GM19324 (cell line): ENCODE measurements at regions not wholly inside any gene's neighbourhood (a gene's known extent, or its start where the extent isn't known, plus 50 kb on each side); places are given as distances from the start of the nearest gene placed in this dataset.
"Not testable (repeated sequence)": the region's sequence is repeated elsewhere in the genome, so short reads cannot be mapped to it uniquely, and the experiment has no call there.

Experiments used
- ATAC-seq: cut with Tn5 transposase; IDR thresholded peaks from one replicate; pipeline ENCODE4 v1.9.1; 2021; ENCODE audit warnings: mild to moderate bottlenecking, moderate library complexity; ENCODE audit not compliant: unreplicated experiment, low FRiP score

DNA sequence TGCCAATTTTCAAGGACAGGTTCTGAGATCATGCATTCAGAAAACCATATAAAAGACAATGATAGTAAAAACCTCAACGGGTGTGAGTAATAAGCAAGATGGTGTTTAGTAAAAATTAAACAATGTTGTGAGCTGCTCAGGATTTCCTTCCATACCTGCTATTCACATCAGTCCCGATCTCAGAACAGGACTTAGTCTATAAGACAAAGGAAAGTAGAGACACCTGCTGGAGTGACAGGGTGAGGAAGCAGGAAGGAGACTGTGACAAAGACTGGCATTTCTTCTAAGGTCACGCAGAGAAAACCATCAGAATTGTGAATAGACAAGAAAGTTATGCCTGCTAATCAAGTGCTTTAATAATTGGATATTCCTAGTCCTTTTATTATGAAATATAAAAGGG lies 648.0 kb downstream of the DACH1 start:
- ATAC-seq = no peak

GRCh38 chr13:71217827-71218226 lies 649.2 kb downstream of the DACH1 start:
- no peak for ATAC-seq

DNA sequence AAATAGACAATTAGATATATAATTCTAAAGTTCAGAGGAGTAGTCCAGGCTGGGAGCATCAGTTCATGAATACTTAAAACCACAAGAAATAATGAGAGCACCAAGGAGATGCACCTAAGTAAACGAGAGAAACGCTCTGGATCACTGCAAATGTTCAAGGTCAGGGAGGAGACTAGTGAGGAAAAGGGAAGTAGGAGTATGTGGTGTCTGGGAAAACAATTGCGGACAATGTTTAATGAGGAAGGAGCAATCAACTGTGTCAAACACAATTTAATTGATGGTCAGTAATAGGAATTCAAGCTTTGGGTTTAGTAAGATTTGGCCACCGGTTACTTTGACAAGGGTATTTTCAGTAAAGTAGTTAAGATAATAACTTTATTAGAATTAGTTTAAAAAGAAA lies 652.2 kb downstream of the DACH1 start:
- no peak for ATAC-seq

DNA sequence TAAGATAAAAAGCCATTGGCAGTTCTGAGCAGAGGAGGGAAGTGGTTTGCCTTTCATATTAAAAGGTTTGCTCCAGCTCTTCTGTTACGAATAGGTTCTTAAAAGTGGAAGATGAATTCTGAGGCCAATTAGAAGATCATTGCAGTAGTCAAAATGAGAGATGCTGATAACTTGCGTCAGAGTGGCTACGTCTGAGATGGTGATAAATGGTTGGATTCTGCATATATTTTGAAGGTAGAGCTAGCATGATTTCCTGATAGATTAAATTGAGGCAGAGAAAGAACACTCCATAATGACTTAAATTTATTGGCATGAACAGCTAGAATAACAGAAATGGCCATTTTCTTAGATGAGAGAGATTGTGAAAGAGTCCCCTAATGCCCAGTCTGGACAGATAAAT lies 652.6 kb downstream of the DACH1 start:
- ATAC-seq = no peak

- ATAC-seq = no peak
These were observed 653.7 kb downstream of the DACH1 start for GRCh38 chr13:71213252-71213821.

DNA sequence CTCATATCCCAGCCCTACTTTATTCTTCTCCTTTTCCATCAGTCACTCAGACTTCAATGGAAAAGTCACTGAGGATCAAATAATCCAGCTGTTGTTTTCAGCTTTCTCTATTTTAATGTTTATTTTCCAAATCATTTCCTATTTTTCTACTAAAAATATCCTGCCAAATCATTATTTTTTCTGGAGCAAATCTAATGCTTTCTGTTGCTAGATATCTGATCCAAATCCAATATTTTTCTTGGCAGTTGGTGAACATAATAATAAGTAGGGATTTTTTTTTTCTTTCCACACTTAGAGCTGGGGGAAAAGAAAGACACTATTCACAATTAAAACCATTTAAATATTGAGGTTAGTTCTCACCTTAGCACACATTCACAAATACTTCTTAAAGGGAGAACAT lies 656.1 kb downstream of the DACH1 start:
- no peak for ATAC-seq

GRCh38 chr13:71209217-71209616 lies 657.8 kb downstream of the DACH1 start:
- ATAC-seq = no peak

GRCh38 chr13:71184583-71184982 lies 682.4 kb downstream of the DACH1 start:
- ATAC-seq = not testable (repeated sequence)

DNA sequence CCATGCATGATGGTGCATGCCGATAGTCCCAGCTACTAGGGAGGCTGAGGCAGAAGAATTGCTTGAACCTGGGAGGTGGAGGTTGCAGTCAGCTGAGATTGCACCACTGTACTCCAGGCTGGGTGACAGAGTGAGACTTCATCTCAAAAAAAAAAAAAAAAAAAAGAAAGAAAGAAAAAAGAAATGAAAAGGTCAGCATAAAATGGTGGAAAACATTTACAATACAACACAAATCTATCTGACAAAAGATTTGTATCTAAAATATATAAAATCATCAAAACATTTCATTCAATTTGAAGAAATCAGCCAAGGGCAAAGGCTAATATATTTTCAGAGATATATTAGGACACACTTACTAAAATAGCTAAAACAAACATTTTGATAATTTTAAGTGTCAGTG lies 683.7 kb downstream of the DACH1 start:
- ATAC-seq = not testable (repeated sequence)

DNA sequence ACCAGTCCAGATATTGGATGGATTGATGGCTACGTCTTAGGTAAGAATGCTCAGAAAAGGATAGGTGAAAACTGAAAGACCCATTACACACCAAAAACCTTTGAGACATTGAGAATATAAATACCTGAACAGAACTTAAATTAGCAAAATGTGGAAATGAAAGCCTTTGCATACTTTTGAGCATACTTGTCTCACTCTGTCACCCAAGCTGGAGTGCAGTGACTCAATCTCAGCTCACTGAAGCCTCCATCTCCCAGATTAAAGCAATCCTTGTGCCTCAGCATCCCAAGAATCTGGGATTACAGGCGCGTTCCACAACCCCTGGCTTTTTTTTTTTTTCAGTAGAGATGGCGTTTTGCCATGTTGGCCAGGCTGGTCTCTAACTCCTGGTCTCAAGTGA lies 695.3 kb downstream of the DACH1 start:
- ATAC-seq = no peak

- no peak for ATAC-seq
These were observed 697.8 kb downstream of the DACH1 start for GRCh38 chr13:71169180-71169579.

DNA sequence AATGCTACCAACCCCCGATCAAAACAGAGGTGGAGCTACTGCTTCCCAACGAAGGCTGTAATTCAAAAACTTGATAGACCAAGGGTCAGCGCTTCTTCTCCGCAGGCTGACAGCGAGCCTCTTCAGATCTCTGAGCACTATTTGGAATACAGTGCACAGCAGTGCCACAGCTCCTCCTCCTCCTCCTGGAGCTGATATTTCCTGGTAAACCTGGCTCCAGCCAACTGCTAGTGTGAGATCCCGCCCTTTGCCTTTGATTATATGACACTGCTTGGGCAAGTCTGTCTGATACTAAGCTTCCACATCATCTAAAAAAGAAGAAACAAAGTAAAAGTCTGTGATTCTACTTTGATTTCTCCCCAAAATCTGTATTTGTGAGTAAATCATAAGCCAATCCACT lies 710.5 kb downstream of the DACH1 start:
- ATAC-seq = no peak

- ATAC-seq = no peak
These were observed 717.3 kb downstream of the DACH1 start for GRCh38 chr13:71149498-71150363.

DNA sequence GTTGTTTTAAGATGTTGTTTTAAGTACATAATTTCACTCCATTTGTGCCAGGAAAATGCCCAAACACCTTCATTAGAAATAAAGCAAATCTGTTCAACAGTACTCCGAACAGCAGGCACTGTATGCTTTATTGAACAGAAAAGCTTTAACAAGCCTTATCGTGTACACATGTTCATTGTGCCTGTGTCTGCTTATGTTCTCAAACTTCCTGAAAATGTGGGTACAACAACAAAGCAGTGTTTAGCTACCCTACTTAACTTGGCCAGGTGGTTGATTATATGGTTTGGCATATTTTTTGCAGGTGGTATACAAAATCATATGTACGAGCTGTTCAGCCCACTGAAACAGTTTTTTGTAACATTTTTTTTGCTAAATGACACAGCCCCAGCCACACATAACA lies 718.0 kb downstream of the DACH1 start:
- no peak for ATAC-seq

DNA sequence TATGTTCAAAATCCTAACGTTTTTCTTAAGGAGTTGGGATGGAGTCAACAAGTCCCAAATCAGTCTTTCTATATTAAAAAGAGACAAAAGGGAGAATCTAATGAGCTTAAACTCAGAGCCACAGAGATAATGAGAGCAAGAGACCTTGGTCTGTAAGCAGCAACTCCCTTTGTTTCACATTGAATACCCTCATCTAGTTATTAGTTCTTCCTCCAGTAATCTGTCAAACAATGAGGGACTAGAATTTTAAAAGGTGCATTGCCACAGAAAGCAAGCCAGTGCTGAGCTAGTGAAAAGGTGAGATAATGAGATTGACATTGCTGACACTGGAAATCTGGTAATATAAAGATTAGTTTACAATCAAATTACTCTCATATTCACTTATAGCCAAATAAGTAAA lies 718.6 kb downstream of the DACH1 start:
- ATAC-seq = no peak

GRCh38 chr13:71144883-71145282 lies 722.1 kb downstream of the DACH1 start:
- ATAC-seq = no peak

DNA sequence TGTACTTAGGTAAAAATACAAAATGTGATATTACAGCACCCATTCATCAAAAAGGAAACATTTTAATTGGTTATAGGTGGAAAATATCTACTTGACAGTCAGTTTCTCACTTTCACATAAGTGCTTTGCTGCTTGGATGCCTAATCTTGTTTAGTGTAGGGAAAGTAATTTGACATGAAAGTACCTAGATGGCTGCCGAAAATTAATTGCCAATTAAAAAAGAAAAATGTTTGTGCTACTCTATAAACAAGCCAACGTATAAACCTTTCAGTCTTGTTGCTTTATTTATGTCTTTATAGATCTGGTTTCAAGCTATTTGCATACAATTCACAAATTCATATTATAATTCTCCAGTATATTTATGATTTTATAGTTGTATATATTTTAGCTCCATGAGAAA lies 729.9 kb downstream of the DACH1 start:
- ATAC-seq = no peak

GRCh38 chr13:71124230-71124629 lies 742.8 kb downstream of the DACH1 start:
- ATAC-seq = no peak

DNA sequence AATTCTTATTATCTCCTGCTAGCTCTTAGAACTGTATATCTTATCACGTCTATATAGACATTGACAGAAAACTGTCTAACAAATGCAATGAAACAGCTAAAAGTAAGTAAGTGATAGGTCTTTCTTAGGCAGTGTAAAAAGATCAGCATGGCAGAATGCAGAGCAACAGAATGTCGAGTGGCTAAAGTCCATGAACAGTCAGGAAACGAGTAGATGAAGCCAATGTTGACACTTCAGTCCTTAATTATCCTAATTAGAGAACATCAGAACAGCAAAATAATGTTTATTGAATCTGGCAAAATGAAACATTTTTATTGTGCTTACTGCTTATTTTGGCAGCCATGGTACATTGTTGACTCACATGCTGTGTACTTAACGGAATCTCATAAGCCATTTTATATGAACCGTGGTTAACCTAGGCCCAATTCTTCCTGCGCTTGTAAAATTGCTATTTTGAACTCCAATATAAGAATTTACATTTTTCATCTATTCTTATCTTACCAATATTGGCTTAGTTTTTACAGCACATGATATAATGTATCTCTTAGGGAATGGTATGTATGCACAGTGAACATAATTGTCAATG lies 748.1 kb downstream of the DACH1 start:
- ATAC-seq = no peak

- ATAC-seq = no peak
These were observed 749.1 kb downstream of the DACH1 start for GRCh38 chr13:71117920-71118319.

DNA sequence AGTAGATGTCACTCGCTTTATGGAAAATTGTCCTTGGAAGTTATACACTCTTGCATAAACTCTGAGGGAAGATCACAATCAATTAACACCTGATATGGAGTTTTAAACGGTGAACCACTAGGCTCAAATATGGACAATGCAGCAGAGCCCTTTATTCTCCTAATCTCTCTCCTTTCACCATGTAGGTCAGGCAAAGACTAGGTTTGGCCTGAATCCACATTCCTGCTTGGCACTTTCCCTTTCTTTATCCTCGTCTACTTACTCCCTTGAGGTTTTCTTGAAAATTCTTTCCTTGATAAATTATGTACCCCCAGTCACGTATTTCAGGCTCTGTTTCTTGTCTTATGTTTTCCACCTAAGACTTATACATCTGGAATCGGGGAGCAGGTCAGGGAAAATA lies 751.7 kb downstream of the DACH1 start:
- ATAC-seq = no peak

GRCh38 chr13:71096421-71096820 lies 770.6 kb downstream of the DACH1 start:
- ATAC-seq = no peak
